ENCODE measurements at regions not wholly inside any gene's neighbourhood (a gene's known extent, or its start where the extent isn't known, plus 50 kb on each side); places are given as distances from the start of the nearest gene placed in this dataset.
"Not testable (repeated sequence)": the region's sequence is repeated elsewhere in the genome, so short reads cannot be mapped to it uniquely, and the experiment has no call there.

GRCh38 chr6:92460133-92460532 lies 959.2 kb downstream of the EPHA7 start:
- Histone ChIP-seq H3K27me3 (ENCODE audit: insufficient read depth, low read length) (no peaks in the 10 kb centered on the region), H3K4me3 (ENCODE audit: low read length) (no peak overlapping the region), H2AFZ (ENCODE audit: low read depth, low read length) (no peak overlapping the region), H3K4me1 (ENCODE audit: insufficient read depth, low read length) (peaks cover 3% of the 10 kb centered on the region), H3K36me3 (ENCODE audit: insufficient read depth, low read length) (no peaks in the 10 kb centered on the region), H3K9me3 (ENCODE audit: low read length) (no peaks in the 10 kb centered on the region)

GRCh38 chr6:92459606-92460005 lies 959.8 kb downstream of the EPHA7 start:
- Histone ChIP-seq H3K27me3 (ENCODE audit: insufficient read depth, low read length) (no peaks in the 10 kb centered on the region), H3K36me3 (ENCODE audit: insufficient read depth, low read length) (no peaks in the 10 kb centered on the region), H3K9me3 (ENCODE audit: low read length) (no peaks in the 10 kb centered on the region), H2AFZ (ENCODE audit: low read depth, low read length) (no peak overlapping the region), H3K4me1 (ENCODE audit: insufficient read depth, low read length) (peaks cover 3% of the 10 kb centered on the region), H3K4me3 (ENCODE audit: low read length) (no peak overlapping the region)

DNA sequence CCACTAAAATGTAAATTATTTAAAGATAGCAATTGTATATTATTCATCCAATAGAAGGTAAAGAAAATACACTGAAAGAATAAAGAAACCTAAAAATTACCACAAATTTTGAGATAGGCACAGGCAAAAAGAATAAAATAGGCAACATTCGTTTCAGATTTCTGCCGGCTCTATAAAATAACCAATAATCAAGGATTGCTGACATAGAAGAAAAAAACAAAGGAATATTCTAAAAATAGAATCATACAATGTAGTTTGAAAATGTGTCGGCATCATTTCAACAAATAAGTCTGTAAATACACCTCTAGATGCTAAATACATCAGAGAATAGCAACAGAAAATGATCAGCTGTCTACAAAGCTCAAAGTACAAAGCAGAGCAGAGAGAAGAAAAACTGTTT lies 973.3 kb downstream of the EPHA7 start:
- H3K4me3 ChIP-seq (ENCODE audit: low read length) = no peak overlapping the region
- H3K27me3 ChIP-seq (ENCODE audit: insufficient read depth, low read length) = no peaks in the 10 kb centered on the region
- H3K4me1 ChIP-seq (ENCODE audit: insufficient read depth, low read length) = no peaks in the 10 kb centered on the region
- H3K9me3 ChIP-seq (ENCODE audit: low read length) = no peaks in the 10 kb centered on the region
- no peaks in the 10 kb centered on the region for H3K36me3 ChIP-seq (ENCODE audit: insufficient read depth, low read length)
- no peak overlapping the region for H2AFZ ChIP-seq (ENCODE audit: low read depth, low read length)

- H3K4me1 ChIP-seq (ENCODE audit: insufficient read depth, low read length) = no peaks in the 10 kb centered on the region
- no peaks in the 10 kb centered on the region for H3K27me3 ChIP-seq (ENCODE audit: insufficient read depth, low read length)
- no peak overlapping the region for H3K4me3 ChIP-seq (ENCODE audit: low read length)
- no peaks in the 10 kb centered on the region for H3K36me3 ChIP-seq (ENCODE audit: insufficient read depth, low read length)
- H2AFZ ChIP-seq (ENCODE audit: low read depth, low read length) = no peak overlapping the region
- H3K9me3 ChIP-seq (ENCODE audit: low read length) = no peaks in the 10 kb centered on the region
Observed at GRCh38 chr6:92433911-92434310, 985.4 kb downstream of the EPHA7 start.

DNA sequence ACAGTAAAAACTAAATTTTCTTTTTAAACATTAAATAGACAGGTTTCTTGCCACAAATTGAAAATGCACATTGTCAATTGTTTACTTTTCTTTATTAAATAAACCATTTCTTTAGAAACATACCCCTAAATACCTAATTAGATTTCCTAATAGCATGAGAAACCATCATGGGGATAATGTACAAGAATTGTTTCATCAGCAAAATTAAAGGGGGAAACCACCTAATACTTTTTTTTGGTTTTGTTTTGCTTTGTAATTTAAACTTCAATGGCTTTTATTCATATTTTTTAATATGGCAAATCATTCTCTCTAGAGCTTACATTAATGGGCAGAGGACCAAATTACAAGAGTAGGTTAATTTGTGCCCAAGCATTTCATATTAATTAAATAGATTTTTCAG lies 987.9 kb downstream of the EPHA7 start:
- Histone ChIP-seq H3K27me3 (ENCODE audit: insufficient read depth, low read length) (no peaks in the 10 kb centered on the region), H3K36me3 (ENCODE audit: insufficient read depth, low read length) (no peaks in the 10 kb centered on the region), H3K4me3 (ENCODE audit: low read length) (no peak overlapping the region), H2AFZ (ENCODE audit: low read depth, low read length) (no peak overlapping the region), H3K4me1 (ENCODE audit: insufficient read depth, low read length) (no peaks in the 10 kb centered on the region), H3K9me3 (ENCODE audit: low read length) (no peaks in the 10 kb centered on the region)

GRCh38 chr6:92428448-92428847 lies 990.9 kb downstream of the EPHA7 start:
- Histone ChIP-seq H3K36me3 (ENCODE audit: insufficient read depth, low read length) (no peaks in the 10 kb centered on the region), H3K4me1 (ENCODE audit: insufficient read depth, low read length) (no peaks in the 10 kb centered on the region), H3K27me3 (ENCODE audit: insufficient read depth, low read length) (no peaks in the 10 kb centered on the region), H3K9me3 (ENCODE audit: low read length) (no peaks in the 10 kb centered on the region), H2AFZ (ENCODE audit: low read depth, low read length) (no peak overlapping the region), H3K4me3 (ENCODE audit: low read length) (no peak overlapping the region)

- no peaks in the 10 kb centered on the region for H3K27me3 ChIP-seq (ENCODE audit: insufficient read depth, low read length)
- H2AFZ ChIP-seq (ENCODE audit: low read depth, low read length) = no peak overlapping the region
- no peaks in the 10 kb centered on the region for H3K9me3 ChIP-seq (ENCODE audit: low read length)
- H3K36me3 ChIP-seq (ENCODE audit: insufficient read depth, low read length) = no peaks in the 10 kb centered on the region
- H3K4me1 ChIP-seq (ENCODE audit: insufficient read depth, low read length) = no peaks in the 10 kb centered on the region
- H3K4me3 ChIP-seq (ENCODE audit: low read length) = no peak overlapping the region
Observed at GRCh38 chr6:92427453-92427852, 991.9 kb downstream of the EPHA7 start.

DNA sequence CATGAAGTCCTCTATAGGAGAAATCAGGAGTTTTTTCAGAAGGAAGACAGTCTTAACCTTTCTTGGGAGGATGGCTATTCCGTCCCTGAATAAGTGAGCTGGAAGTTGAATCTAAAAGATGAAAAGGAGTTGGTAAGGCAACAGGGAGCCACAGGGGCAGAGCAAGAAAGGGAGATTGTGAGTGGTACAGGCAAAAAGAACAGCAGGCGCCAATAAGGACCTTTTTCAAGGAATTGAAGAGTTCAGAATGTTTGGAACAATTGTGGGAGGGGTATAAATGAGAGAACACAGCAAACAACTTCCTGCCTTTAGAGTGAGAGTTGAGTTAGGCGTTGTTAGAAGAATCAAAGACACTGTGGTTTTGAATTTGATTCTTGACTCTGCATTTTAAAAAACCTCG lies 1003.7 kb downstream of the EPHA7 start:
- Histone ChIP-seq H2AFZ (ENCODE audit: low read depth, low read length) (peak overlapping the region; percentile 9), H3K4me1 (ENCODE audit: insufficient read depth, low read length) (no peaks in the 10 kb centered on the region), H3K9me3 (ENCODE audit: low read length) (no peaks in the 10 kb centered on the region), H3K4me3 (ENCODE audit: low read length) (no peak overlapping the region), H3K27me3 (ENCODE audit: insufficient read depth, low read length) (no peaks in the 10 kb centered on the region), H3K36me3 (ENCODE audit: insufficient read depth, low read length) (no peaks in the 10 kb centered on the region)

DNA sequence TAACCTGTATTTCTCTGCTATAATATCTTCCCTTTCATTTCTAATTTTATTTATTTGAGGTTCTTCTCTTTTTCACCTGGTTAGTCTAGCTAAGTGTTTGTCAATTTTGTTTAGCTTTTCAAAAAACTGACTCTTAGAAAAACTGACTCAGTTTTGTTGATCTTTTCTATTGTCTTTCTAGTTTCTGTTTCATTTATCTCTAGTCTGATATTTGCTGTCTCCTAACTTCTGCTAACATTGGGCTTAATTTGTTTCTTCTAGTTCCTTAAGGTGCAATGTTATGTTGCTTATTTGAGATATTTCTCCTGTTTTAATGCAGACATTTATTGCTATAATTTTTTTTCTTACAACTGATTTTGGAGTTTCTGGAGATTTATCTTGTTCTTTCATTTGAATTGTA lies 1011.0 kb downstream of the EPHA7 start:
- Histone ChIP-seq H3K9me3 (ENCODE audit: low read length) (no peaks in the 10 kb centered on the region), H3K27me3 (ENCODE audit: insufficient read depth, low read length) (no peaks in the 10 kb centered on the region), H3K4me1 (ENCODE audit: insufficient read depth, low read length) (no peaks in the 10 kb centered on the region), H3K4me3 (ENCODE audit: low read length) (no peak overlapping the region), H2AFZ (ENCODE audit: low read depth, low read length) (no peak overlapping the region), H3K36me3 (ENCODE audit: insufficient read depth, low read length) (no peaks in the 10 kb centered on the region)

DNA sequence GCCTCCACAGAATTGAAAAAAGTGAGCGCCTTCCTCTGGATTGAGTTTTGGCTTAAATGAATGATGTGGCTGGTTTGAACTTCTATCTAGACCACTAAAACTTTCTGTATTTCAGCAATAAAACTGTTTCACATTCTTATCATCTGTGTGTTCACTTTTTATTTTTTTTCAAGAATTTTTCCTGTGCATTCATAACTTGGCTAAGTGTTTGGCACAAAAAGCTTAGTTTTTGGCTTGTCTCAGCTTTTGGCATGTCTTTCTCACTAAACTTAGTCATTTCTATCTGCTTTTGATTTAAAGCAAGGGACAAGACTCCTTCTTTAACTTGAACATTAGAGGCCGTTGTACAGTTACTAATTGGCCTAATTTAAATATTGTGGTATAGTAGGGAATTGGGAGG lies 1015.1 kb downstream of the EPHA7 start:
- Histone ChIP-seq H3K27me3 (ENCODE audit: insufficient read depth, low read length) (no peaks in the 10 kb centered on the region), H2AFZ (ENCODE audit: low read depth, low read length) (no peak overlapping the region), H3K4me3 (ENCODE audit: low read length) (no peak overlapping the region), H3K9me3 (ENCODE audit: low read length) (no peaks in the 10 kb centered on the region), H3K36me3 (ENCODE audit: insufficient read depth, low read length) (no peaks in the 10 kb centered on the region), H3K4me1 (ENCODE audit: insufficient read depth, low read length) (no peaks in the 10 kb centered on the region)

DNA sequence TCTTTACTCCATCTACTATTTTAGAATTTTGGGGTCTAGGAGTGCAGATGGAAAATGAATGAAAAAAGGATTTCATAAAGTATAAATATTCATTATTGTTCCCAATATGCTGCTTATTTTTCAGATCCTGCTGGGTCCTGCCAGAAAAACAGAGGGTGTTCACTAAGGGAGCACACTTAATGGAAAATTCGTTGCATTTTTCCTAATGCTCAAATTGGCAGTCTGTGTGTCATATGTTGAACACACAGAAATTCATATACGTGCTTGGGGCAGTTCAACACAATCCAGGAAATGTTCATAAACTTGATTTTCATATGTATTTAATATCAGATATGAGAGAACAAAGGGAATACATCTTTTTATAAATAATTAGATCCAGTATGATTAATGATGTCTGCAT lies 1019.4 kb downstream of the EPHA7 start:
- no peaks in the 10 kb centered on the region for H3K27me3 ChIP-seq (ENCODE audit: insufficient read depth, low read length)
- H3K4me1 ChIP-seq (ENCODE audit: insufficient read depth, low read length) = no peaks in the 10 kb centered on the region
- no peaks in the 10 kb centered on the region for H3K36me3 ChIP-seq (ENCODE audit: insufficient read depth, low read length)
- no peak overlapping the region for H2AFZ ChIP-seq (ENCODE audit: low read depth, low read length)
- no peak overlapping the region for H3K4me3 ChIP-seq (ENCODE audit: low read length)
- no peaks in the 10 kb centered on the region for H3K9me3 ChIP-seq (ENCODE audit: low read length)

DNA sequence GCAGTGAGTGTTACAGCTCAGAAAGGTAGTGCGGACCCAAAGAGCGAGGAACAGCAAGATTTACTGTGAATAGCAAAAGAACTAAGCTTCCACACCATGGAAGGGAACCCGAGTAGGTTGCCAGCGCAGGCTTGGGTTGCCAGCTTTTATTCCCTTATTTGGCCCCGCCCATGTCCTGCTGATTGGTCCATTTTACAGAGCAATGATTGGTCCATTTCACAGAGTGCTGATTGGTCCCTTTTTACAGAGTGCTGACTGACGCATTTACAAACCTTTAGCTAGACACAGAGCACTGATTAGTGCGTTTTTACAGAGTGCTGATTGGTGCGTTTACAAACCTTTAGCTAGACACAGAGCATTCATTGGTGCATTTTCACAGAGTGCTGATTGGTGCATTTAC lies 1030.7 kb downstream of the EPHA7 start:
- not testable (repeated sequence) for H3K4me3 ChIP-seq (ENCODE audit: low read length); H3K36me3 ChIP-seq (ENCODE audit: insufficient read depth, low read length); H3K9me3 ChIP-seq (ENCODE audit: low read length); H3K4me1 ChIP-seq (ENCODE audit: insufficient read depth, low read length); H3K27me3 ChIP-seq (ENCODE audit: insufficient read depth, low read length); H2AFZ ChIP-seq (ENCODE audit: low read depth, low read length)

DNA sequence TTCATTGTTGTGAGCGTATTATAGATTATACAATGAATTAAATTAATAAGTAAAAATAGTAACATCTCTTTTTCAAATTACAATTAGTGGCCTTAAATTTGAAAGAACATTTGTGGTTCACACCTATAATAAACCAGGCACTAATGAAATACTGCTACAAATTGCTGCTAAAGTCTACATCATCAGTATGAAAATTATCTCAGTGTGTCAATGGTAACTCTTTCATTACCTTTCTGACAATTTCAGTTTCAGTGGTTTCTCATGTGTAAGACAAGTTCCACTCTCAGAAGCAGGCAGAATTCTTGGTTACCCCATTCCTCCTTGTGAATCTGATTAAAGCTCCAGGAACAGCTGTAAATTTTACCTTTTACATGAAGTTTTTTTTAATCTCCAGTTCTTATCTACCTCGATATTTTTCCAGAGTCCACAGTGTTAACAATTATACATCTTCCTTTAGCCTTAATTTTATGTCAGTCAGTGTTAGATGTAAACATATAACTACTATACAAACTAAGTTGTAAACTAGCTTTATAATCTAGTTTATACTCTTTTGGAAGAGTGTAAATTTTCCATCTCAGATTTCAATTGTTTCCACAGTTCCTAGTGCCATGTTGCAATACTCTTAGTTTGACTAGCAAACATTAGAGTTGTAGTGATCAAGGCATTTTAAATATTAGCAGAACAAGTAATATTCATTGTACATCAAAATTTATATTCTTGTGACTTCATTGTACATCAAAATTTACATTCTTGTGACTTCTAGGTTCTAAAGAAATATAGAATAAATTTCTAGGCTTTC lies 1038.4 kb downstream of the EPHA7 start:
- Histone ChIP-seq H2AFZ (ENCODE audit: low read depth, low read length) (no peak overlapping the region), H3K9me3 (ENCODE audit: low read length) (no peaks in the 10 kb centered on the region), H3K36me3 (ENCODE audit: insufficient read depth, low read length) (no peaks in the 10 kb centered on the region), H3K4me1 (ENCODE audit: insufficient read depth, low read length) (no peaks in the 10 kb centered on the region), H3K27me3 (ENCODE audit: insufficient read depth, low read length) (no peaks in the 10 kb centered on the region), H3K4me3 (ENCODE audit: low read length) (no peak overlapping the region)

GRCh38 chr6:92377137-92377536 lies 1042.2 kb downstream of the EPHA7 start:
- Histone ChIP-seq H2AFZ (ENCODE audit: low read depth, low read length) (no peak overlapping the region), H3K36me3 (ENCODE audit: insufficient read depth, low read length) (no peaks in the 10 kb centered on the region)

More at GRCh38 chr6:92377137-92377536, 1042.2 kb downstream of the EPHA7 start:
- Histone ChIP-seq H3K27me3 (ENCODE audit: insufficient read depth, low read length) (no peaks in the 10 kb centered on the region), H3K9me3 (ENCODE audit: low read length) (no peaks in the 10 kb centered on the region), H3K4me1 (ENCODE audit: insufficient read depth, low read length) (no peaks in the 10 kb centered on the region), H3K4me3 (ENCODE audit: low read length) (no peak overlapping the region)

Measured in neuron (in vitro differentiated cells).